GM18858 (cell line): ENCODE measurements at regions not wholly inside any gene's neighbourhood (a gene's known extent, or its start where the extent isn't known, plus 50 kb on each side); places are given as distances from the start of the nearest gene placed in this dataset.
A peak's percentile ranks its signal among the peaks of the same experiment; 100 is the strongest.

Source experiments
- ATAC-seq: cut with Tn5 transposase; IDR thresholded peaks from one replicate; pipeline ENCODE4 v1.9.1; 2021; ENCODE audit not compliant: unreplicated experiment

- no peak for ATAC-seq
Observed at GRCh38 chr10:78571891-78572290, 496.9 kb upstream of the ZMIZ1 start.

- no peak for ATAC-seq
Observed at GRCh38 chr10:78572565-78572964, 496.2 kb upstream of the ZMIZ1 start.

GRCh38 chr10:78574547-78574946 is 494.2 kb upstream of the ZMIZ1 start:
- ATAC-seq = no peak

GRCh38 chr10:78575400-78575799 is 493.4 kb upstream of the ZMIZ1 start:
- ATAC-seq = no peak

- no peak for ATAC-seq
Observed at GRCh38 chr10:78576276-78576675, 492.5 kb upstream of the ZMIZ1 start.

GRCh38 chr10:78577712-78578111 is 491.1 kb upstream of the ZMIZ1 start:
- no peak for ATAC-seq

GRCh38 chr10:78578929-78579328 is 489.8 kb upstream of the ZMIZ1 start:
- peak; percentile 57 for ATAC-seq

- ATAC-seq = no peak
Observed at GRCh38 chr10:78579576-78579975, 489.2 kb upstream of the ZMIZ1 start.

- ATAC-seq = no peak
Observed at GRCh38 chr10:78579995-78580394, 488.8 kb upstream of the ZMIZ1 start.

- ATAC-seq = no peak
Observed at GRCh38 chr10:78581133-78581694, 487.6 kb upstream of the ZMIZ1 start.

GRCh38 chr10:78582540-78582939 is 486.2 kb upstream of the ZMIZ1 start:
- ATAC-seq = no peak

GRCh38 chr10:78584266-78584665 is 484.5 kb upstream of the ZMIZ1 start:
- ATAC-seq = no peak

GRCh38 chr10:78584681-78585080 is 484.1 kb upstream of the ZMIZ1 start:
- no peak for ATAC-seq

- no peak for ATAC-seq
Observed at GRCh38 chr10:78585952-78586351, 482.8 kb upstream of the ZMIZ1 start.

- ATAC-seq = no peak
Observed at GRCh38 chr10:78588194-78588811, 480.5 kb upstream of the ZMIZ1 start.

GRCh38 chr10:78589687-78590086 is 479.1 kb upstream of the ZMIZ1 start:
- ATAC-seq = no peak

- ATAC-seq = no peak
Observed at GRCh38 chr10:78591066-78591465, 477.7 kb upstream of the ZMIZ1 start.

GRCh38 chr10:78594559-78595268 is 474.1 kb upstream of the ZMIZ1 start:
- ATAC-seq = no peak

- ATAC-seq = no peak
Observed at GRCh38 chr10:78595269-78595619, 473.5 kb upstream of the ZMIZ1 start.

GRCh38 chr10:78596556-78596955 is 472.2 kb upstream of the ZMIZ1 start:
- ATAC-seq = no peak

- no peak for ATAC-seq
Observed at GRCh38 chr10:78597796-78598555, 470.8 kb upstream of the ZMIZ1 start.
